NCI-H1694 (cell line): ENCODE measurements at regions not wholly inside any gene's neighbourhood (a gene's known extent, or its start where the extent isn't known, plus 50 kb on each side); places are given as distances from the start of the nearest gene placed in this dataset.

Source experiments
- DNase-seq: peaks from one replicate; lab custom pipeline; 2025; lab: John Stamatoyannopoulos, UW

DNA sequence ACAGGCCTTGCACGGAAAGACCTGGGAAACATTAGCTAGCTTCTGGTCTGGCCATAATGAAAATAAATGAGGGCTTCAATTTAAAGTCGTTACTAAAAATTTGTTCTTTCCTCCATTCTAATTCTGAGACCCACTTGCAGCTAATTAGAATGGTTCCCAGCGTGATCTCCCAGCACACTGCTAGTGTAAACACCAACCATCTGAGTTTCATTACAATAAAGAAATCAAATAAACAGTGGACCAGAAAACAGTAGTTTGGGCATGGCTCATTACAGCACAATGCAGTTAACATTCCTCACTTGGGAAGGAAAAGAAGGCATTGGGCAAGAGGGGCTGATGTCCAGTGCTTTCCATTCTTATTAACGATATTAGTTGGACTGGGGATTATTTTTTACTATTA, 410.9 kb upstream of the SOX9 start:
- DNase-seq, result no peak

DNA sequence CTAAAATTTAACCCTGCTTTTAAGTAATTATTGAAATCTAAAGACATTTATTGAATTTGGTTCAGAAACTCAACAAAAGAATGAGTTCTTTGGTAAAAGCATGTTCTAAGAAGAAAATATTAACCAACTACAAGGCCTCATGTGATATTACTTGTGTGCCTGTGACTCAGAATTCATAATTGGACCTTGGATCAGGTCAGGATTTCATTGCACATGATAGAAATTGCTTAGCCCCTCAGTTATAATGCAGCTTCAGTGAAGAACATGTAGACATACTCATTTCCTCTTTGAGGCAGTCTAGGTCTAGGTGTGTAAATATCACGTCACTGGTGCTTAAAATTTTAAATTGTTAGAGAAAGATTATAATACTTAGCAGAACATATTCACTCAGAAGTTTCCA, 410.0 kb upstream of the SOX9 start:
- no peak for DNase-seq

DNA sequence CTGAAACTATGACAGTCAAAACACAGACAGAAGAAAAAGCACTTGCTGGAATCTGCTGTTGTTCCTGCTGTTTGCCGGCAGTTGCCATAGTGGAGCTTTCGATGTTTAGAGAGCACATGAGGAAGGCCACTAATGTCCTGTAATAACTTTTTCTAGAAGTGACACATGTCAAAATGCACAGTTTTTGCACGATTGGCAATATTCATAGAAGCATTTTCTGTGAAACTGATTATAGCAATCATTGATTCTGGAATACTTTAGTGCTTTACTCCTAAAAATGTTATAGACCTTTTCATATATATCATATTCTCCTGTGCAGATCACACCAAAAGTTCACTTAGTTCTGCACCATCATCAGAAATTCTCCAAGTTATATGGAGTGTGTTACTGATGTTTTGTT, 407.0 kb upstream of the SOX9 start:
- DNase-seq, result no peak

DNA sequence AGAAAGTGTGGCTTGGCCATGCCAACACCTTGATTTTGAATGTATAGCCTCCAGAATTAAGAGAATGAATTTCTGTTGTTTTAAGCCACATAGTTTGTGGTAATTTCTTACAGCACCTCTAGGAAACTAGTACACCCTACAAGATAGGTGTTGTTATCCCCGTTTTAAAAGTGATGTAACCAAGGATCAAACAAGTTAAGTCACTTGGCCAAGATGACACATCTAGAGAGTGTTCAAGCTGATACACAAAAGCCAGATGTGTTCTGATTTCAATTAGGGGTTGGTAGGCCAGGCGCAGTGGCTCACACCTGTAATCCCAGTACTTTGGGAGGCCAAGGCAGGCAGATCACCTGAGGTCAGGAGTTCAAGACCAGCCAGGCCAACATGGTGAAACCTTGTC, 396.5 kb upstream of the SOX9 start:
- no peak for DNase-seq

DNA sequence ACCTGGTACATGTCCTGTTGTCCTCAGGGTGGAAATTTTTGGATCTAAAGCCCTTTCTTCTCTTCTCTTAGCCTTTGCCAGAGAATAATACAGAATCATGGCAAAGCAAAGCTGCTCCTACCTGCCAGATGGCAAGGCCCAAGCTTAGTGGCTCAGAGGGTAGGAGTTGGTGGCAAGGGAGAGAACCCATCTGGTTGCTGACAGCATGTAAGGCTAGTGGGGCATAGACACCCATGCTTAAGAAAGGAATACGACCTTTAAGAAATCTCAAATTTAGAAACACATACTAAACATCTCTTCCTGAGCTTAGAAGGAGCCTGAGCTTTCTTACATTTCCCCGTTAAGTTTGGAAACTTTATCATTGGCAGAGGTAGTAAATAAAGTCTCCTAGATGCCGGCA, 395.0 kb upstream of the SOX9 start:
- peak; percentile 85 for DNase-seq

DNA sequence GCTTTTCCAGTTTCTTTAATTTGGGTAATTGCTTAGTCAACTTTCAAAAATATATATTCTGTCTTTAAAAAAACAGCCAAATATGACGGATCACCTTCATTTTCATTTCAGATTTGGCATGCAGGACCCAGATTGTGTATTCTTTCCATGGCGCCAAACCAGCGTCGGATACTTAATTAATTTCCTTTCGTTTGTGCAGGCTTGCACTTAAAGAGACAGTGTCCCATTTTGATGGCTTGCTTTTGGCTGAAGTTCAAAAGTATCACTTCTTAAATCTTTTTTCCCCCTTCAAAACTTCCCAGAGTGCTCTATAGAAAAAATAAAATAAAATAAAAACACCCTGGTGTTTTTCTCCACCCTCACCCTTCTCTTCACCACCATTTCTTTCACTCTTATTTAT, 394.5 kb upstream of the SOX9 start:
- peak; percentile 75 for DNase-seq

DNA sequence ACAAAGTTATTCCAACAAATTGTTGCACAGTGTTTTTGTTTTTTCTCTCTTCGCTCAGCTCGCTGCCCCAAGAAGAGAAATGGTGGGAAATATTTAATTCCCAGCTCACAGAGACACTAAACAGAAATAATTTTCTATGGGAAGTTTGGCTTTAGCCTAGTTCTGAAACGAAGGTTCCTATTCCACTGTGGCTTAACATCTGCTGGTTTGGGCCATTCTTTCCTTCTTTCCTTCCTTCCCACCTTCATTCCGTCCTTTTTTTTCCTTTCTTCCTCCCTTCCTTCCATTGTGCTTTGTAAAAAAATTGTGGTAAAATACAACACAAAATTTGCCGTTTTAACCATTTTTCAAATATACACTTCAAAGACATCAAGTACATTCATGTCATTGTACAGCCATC, 393.5 kb upstream of the SOX9 start:
- DNase-seq, result no peak

DNA sequence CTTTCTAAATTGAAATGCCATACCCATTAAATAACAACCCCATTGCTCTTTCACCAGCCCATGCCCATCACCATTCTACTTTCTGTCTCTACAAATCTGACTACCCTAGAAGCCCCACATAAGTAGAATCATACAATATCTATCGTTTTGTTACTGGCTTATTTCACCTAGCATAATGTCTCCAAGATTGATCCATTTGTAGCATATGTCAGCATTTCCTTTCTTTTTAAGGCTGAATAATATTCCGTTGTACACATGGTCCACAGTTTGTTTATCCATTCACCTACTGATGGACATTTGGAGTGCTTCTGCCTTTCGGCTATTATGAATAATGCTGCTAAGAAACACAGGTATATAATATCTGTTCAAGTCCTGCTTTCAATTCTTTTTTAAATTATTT, 393.1 kb upstream of the SOX9 start:
- no peak for DNase-seq

DNA sequence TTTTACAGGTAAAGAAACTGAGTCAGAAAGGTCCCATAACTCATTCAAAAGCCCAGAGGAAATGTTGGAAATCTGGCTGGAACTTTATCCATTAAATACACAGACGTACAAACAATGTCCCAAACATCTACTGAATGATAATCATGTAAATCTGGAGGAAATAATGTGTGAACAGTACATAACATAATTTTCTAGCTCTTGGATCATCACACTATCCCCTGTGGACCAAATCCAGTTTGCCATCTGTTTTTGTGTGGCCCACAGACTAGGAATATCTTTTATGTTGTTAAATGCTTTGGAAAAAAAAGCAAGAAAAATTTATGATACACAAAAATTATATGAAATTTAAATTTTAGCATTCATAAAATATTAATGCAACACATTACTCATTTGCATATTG, 389.9 kb upstream of the SOX9 start:
- DNase-seq, result no peak

DNA sequence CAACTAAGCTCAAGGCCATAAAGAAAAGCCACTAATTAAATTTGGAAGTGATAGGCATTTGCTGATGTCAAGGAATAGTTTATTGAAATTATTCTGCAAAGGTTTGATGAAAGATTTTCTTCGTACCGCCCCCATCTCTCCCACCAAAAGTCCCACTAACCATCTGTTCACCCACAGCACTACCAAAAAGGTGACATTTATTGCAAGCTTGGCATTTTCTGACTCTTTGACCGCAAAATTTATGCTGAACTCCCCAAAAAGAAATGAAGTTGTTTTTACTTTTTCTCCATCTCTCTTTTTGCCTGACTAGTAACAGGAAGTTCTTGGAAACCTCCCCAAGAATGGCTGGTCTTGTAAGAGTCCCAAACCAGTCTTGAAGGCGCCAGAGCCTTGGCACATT, 384.9 kb upstream of the SOX9 start:
- no peak for DNase-seq

DNA sequence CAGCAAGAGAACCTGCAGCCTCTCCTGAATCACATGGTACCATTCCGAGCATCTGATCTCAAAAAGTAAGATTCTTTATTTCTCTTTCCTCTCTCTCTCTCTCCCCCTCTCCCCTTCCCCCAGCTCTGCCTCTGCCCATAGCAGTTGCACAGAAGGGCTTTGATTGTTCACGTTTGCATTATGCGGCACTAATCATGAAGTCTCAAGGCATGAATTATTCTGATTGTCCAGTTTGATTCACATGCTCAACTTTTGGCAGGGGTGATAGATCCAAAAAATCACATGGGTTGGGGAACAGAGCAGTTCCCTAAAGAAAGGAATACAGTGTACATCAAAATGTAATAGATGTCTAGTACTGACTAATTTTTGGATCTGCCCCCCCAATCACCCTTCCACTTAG, 380.0 kb upstream of the SOX9 start:
- DNase-seq, result no peak

DNA sequence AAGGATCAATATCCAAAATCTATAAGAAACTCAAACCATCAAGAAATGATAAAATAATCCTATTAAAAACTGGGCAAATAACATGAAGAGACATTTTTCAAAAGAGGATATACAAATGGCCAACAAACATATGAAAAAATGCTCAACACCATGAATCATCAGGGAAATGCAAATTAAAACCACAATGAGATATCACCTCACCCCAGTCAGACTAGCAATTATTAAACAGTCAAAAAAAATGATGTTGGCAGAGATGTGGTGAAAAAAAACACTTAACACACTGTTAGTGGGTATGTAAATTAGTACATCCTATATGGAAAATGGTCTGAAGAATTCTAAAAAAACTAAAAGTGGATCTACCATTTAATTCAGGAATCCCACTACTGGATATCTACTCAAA, 379.0 kb upstream of the SOX9 start:
- DNase-seq, result no peak

DNA sequence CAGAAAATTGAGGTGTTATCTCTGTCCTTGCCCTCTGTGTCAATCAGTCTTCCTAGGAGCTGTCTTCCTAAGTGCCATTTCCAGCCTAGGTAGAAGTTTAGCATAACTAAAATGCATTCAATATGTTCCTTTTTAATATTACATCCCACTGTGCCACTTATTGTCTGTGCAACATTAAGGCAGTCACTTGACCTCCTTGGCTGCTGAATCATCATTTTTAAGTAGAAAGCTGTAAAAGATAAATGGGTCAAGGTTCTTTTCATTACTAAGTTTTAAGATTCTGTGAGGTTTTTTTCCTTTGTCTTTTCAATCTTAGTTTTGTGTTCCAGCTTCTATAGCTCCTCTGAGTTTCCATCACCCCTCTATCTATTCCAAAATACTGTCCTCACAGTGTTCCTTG, 371.9 kb upstream of the SOX9 start:
- no peak for DNase-seq

DNA sequence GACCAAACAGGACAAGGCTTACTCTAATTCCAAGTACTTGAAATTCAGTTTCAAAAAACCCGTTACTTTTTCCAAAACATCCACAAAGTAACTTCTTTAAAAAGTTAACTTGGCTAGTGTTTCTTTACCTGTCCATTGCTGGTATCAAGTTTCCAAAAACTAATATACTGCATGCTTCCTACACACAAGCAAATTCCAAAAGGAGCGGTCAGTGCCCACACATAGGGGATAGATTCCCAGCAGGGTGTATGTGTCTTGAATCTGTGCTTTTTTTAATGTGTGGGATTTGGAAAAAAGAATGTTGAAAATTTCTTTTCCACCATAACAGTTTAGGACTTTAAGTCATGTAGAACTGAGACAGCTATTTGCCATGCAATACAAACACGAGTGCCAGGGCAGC, 367.8 kb upstream of the SOX9 start:
- no peak for DNase-seq

DNA sequence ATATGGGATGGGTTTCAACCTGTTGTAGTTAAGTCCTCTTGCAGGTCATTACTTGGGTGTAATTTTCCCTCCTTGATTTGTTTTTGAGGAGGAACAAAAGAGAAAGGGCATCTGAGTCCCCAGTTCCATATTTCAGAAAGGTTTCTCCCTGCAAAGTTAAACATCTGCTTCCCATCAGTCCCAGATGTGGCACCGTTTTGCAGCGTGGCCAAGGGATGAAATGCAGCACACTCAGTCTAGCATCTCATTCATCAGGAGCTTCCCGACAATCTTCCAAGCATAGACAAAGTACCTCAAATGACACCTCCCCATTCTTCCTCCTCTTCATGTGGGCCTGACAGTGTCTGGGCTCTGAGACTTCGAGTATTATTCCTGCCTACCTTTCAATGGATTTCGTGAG, 363.7 kb upstream of the SOX9 start:
- no peak for DNase-seq

DNA sequence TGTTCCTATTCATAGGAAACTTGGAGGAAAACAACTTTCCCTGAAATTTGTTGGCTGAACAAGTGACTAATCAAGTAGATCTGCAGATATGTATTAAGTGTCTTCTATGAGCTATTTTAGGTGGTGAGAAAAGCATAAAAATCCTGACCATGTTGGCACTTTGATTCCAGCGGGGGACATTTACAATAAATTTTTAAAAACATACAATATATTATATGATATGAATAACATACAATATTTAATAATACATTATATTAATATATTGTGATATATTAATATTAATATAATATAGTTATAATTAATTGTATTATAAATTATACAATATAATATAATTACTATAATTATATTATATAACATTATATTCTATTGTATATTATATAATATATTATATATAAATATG, 362.9 kb upstream of the SOX9 start:
- no peak for DNase-seq

DNA sequence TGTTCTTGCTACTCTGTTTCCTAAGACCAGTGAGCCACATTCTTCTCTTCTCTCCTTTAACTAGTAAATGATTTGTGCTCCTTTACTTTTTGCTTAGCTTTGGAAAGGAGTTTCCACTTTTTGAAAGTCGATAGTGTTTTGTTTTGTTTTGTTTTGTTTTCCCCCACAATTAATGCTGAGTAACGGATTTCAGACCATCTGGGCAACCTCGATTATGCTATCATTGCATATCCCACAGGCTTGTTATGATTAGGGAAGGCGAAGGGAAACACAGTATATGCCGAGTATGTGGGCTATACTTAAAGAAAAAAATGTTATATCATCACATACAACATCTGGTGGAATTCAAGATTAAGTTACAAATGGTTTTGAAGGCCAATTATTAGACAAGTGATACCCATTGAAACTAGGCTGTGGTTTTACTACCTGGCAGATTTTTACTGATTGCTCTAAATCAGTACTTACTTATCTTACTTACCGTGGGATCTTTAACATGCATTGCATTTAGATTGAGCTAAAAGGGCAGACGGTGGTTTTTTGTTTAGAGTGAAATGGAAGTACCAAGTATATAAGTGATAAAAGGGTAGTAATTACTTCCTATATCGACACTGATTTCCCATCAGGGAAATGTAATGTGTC, 361.3 kb upstream of the SOX9 start:
- no peak for DNase-seq

DNA sequence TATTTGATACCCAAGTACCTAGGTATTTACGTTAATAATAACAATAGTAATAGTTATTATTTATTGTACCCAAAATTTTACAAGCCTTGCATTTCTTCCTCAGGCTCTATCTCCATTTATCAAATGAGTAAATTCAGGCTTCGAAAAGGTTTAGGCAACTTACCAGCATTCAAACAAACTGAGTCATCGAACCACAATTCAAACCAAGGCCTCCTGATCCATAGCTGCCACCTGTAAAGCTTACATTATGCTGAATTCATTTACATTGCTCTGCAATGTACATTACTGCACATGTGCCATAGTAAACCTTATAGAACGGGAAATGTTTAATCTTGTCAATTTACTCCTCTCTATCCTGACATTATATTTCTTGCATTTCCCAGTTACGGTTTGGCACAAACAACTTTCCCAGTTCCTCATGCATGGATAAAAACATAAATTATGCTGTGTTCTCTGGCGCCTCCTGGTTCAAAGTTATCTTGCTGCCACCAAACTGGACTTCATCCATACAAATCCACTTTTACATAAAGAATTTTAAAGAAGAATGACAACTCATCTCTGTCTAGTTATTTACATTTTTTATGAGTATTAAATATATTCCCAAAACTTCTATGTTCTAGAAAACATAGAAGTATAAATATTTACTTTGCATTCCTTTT, 360.6 kb upstream of the SOX9 start:
- DNase-seq, result no peak

DNA sequence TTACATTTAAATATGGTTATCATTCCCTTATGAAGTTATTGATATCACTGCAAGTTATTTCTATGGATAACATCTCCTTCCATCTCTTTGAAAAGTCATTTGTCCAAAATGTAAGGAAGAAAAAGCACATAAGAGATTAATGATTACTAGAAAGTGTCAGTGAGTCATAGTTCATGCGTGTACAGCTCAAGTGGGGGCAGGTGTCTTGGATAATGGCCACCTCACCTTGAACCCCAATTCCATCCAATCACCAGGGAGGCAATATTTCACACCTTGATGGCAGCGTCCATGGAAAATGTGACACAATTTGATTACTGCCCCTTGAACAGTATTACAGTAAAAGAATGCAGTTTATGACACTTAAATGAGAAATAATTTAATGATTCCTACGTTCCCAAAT, 358.3 kb upstream of the SOX9 start:
- DNase-seq, result no peak

DNA sequence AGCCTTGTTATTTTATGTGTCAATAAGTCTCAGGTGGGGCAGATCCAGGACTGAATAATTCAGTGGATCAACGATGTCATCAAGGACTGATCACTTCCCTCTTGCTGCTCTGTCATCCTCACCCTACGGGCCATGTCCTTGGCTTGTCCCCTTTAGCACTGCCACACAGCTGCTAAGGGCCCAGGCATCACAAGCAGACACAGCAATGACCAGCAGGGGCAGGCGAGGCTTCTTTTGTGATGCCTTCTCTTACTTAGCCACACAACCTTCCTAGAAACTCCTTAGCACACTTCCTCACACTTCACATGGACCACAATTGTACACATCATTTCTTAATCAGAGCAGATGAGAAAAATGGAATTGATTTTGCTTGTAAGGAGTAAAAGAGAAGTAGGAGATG, 356.3 kb upstream of the SOX9 start:
- no peak for DNase-seq

DNA sequence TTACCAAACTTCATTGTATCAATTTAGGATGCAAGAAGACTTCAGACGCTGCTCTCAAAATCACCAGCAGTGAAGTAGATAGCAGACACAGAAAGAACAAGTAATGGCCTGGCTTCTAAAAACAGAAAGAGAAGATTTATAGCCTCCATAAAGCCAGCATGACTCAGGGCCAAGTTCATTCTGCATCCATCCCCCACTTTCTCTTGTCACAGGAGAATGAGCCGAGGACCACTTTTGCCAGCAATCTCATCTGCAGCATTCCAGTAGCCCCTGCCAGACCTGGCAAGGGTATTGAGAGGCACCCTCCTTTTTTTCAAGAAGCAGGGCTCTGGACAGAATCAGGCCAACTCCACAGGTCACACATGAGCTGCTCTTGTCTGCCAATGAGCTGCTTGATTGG, 355.4 kb upstream of the SOX9 start:
- no peak for DNase-seq

DNA sequence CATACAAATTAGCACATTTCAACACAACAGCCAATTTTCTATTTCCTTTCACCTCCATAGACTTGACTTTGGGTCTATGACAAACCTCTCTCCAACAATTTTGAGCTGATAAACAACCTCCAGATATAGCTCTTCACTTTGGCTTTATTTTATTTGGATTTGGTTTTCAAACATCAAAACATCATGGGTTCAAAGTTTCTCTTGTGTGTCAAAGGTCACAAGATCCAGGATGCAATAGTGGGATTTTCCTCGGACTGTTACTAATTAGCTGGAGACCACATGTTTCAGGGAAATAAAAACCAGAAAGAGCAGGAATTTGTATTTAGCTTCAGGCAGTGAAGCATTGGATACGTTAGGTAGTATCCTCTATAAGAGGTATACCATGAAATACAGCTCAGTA, 351.0 kb upstream of the SOX9 start:
- DNase-seq, result no peak

DNA sequence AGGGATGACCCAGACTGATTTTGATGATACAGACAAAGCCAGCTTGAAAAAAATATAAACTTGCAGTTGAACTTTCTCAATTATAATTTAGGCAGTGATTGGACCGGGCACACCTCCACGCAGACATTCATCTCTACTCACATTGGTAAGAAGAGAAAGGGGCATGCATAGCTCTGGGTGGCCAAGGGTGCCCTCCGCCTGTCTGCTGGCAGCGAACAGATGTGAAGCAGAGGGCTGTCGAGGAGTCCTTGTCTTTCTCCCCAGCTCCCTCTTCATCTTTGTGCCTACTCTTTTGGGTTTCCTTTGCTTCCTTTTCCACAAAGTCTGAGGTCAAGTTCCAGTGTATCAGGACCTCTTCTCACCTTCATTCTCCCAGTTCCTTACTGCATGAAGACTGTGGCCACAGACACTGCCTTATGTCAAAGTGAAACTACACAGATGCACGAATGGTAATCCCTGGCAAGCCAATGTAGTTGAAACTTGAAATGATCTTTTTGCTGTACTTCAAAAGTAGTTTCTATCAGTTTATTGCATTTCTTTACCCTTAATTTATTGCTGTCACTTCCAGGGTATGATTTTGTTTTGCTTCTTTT, 343.7 kb upstream of the SOX9 start:
- DNase-seq, result no peak

DNA sequence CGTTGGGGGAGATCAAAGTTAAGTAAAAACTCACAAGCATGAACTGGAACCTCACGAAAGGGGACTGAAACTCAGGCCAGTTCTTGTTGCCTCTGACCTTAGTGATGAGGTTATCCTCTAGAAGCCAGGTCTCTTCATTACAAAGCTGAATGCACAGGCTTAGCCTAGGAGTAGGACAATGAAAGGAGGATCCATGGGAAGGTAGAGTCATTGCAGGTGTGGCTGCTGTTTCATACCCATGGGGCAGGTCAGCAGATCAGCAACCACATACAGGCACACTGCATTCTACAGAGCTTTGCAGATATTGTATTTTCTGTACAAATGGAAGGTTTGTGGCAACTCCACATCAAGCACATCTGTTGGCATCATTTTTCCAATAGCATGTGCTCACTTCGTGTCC, 341.3 kb upstream of the SOX9 start:
- DNase-seq, result no peak
